IPS-20b (cell line): ENCODE measurements at regions not wholly inside any gene's neighbourhood (a gene's known extent, or its start where the extent isn't known, plus 50 kb on each side); places are given as distances from the start of the nearest gene placed in this dataset.

ENCODE experiments used
- H3K27ac ChIP-seq: one replicate; pipeline ENCODE4 v1.5.1; 2013; ENCODE audit warnings: low read length
- H3K27me3 ChIP-seq: 2 replicates; pipeline ENCODE4 v1.6.1; 2013; ENCODE audit warnings: mild to moderate bottlenecking, low read length, inconsistent platforms; ENCODE audit not compliant: insufficient read depth
- H3K36me3 ChIP-seq: 2 replicates; pipeline ENCODE4 v1.6.1; 2013; ENCODE audit warnings: low read depth, mild to moderate bottlenecking, inconsistent platforms, low read length, moderate library complexity; ENCODE audit not compliant: insufficient read depth
- H3K4me1 ChIP-seq: 2 replicates; pipeline ENCODE4 v1.6.1; 2013; ENCODE audit warnings: mild to moderate bottlenecking, control low read depth, inconsistent platforms, low read length, moderate library complexity; ENCODE audit not compliant: insufficient read depth
- H3K4me3 ChIP-seq: 2 replicates; pipeline ENCODE4 v1.5.1; 2013; ENCODE audit warnings: mild to moderate bottlenecking, low read length, inconsistent platforms
- H3K9ac ChIP-seq: 2 replicates; pipeline ENCODE4 v1.6.1; 2013; ENCODE audit warnings: low read depth, mild to moderate bottlenecking, inconsistent platforms, low read length, moderate library complexity
- H3K9me3 ChIP-seq: 2 replicates; pipeline ENCODE4 v1.6.1; 2013; ENCODE audit warnings: mild to moderate bottlenecking, low read depth, low read length, inconsistent platforms; ENCODE audit not compliant: insufficient read depth

GRCh38 chr14:85236296-85236695 lies 293.6 kb upstream of the FLRT2 start:
- Histone ChIP-seq H3K36me3 (no peaks in the 10 kb centered on the region), H3K9ac (no peak overlapping the region), H3K4me1 (peaks cover 9% of the 10 kb centered on the region; the same call in 1 of the 2 replicates), H3K27me3 (no peaks in the 10 kb centered on the region), H3K27ac (no peak overlapping the region), H3K9me3 (no peaks in the 10 kb centered on the region), H3K4me3 (no peak overlapping the region)

GRCh38 chr14:85239791-85240190 lies 290.2 kb upstream of the FLRT2 start:
- Histone ChIP-seq H3K36me3 (no peaks in the 10 kb centered on the region), H3K4me1 (peaks cover 10% of the 10 kb centered on the region; the same call in 1 of the 2 replicates), H3K4me3 (no peak overlapping the region), H3K9me3 (no peaks in the 10 kb centered on the region), H3K27me3 (no peaks in the 10 kb centered on the region), H3K27ac (no peak overlapping the region), H3K9ac (no peak overlapping the region)

- Histone ChIP-seq H3K9me3 (no peaks in the 10 kb centered on the region), H3K36me3 (no peaks in the 10 kb centered on the region), H3K4me1 (peaks cover 10% of the 10 kb centered on the region; the same call in 1 of the 2 replicates), H3K27me3 (no peaks in the 10 kb centered on the region), H3K4me3 (no peak overlapping the region), H3K9ac (no peak overlapping the region), H3K27ac (no peak overlapping the region)
These were observed 288.7 kb upstream of the FLRT2 start for GRCh38 chr14:85241022-85241855.

GRCh38 chr14:85242666-85243065 lies 287.3 kb upstream of the FLRT2 start:
- H3K4me1 ChIP-seq: peaks cover 10% of the 10 kb centered on the region; the same call in 1 of the 2 replicates
- no peak overlapping the region for H3K4me3 ChIP-seq
- no peaks in the 10 kb centered on the region for H3K9me3 ChIP-seq
- no peaks in the 10 kb centered on the region for H3K36me3 ChIP-seq
- no peaks in the 10 kb centered on the region for H3K27me3 ChIP-seq
- H3K27ac ChIP-seq: no peak overlapping the region
- H3K9ac ChIP-seq: no peak overlapping the region

GRCh38 chr14:85243321-85243720 lies 286.6 kb upstream of the FLRT2 start:
- Histone ChIP-seq H3K4me3 (no peak overlapping the region), H3K36me3 (no peaks in the 10 kb centered on the region), H3K27ac (no peak overlapping the region), H3K9me3 (no peaks in the 10 kb centered on the region), H3K4me1 (peaks cover 8% of the 10 kb centered on the region; the same call in 1 of the 2 replicates), H3K27me3 (no peaks in the 10 kb centered on the region), H3K9ac (no peak overlapping the region)

- H3K36me3 ChIP-seq: no peaks in the 10 kb centered on the region
- no peak overlapping the region for H3K9ac ChIP-seq
- H3K27ac ChIP-seq: no peak overlapping the region
- no peaks in the 10 kb centered on the region for H3K9me3 ChIP-seq
- no peak overlapping the region for H3K4me3 ChIP-seq
- H3K27me3 ChIP-seq: no peaks in the 10 kb centered on the region
- peaks cover 12% of the 10 kb centered on the region; the same call in 1 of the 2 replicates for H3K4me1 ChIP-seq
These were observed 282.9 kb upstream of the FLRT2 start for GRCh38 chr14:85247071-85247470.

- Histone ChIP-seq H3K9me3 (no peaks in the 10 kb centered on the region), H3K36me3 (no peaks in the 10 kb centered on the region), H3K27me3 (no peaks in the 10 kb centered on the region), H3K27ac (no peak overlapping the region), H3K9ac (no peak overlapping the region), H3K4me3 (no peak overlapping the region), H3K4me1 (peaks cover 12% of the 10 kb centered on the region; the same call in 1 of the 2 replicates)
These were observed 280.9 kb upstream of the FLRT2 start for GRCh38 chr14:85248881-85249635.

- no peaks in the 10 kb centered on the region for H3K27me3 ChIP-seq
- H3K27ac ChIP-seq: no peak overlapping the region
- H3K36me3 ChIP-seq: no peaks in the 10 kb centered on the region
- peaks cover 12% of the 10 kb centered on the region; the same call in 1 of the 2 replicates for H3K4me1 ChIP-seq
- no peaks in the 10 kb centered on the region for H3K9me3 ChIP-seq
- no peak overlapping the region for H3K9ac ChIP-seq
- H3K4me3 ChIP-seq: no peak overlapping the region
These were observed 279.3 kb upstream of the FLRT2 start for GRCh38 chr14:85250414-85251189.

GRCh38 chr14:85252011-85252410 lies 277.9 kb upstream of the FLRT2 start:
- peaks cover 12% of the 10 kb centered on the region; the same call in 1 of the 2 replicates for H3K4me1 ChIP-seq
- no peaks in the 10 kb centered on the region for H3K9me3 ChIP-seq
- no peaks in the 10 kb centered on the region for H3K36me3 ChIP-seq
- no peaks in the 10 kb centered on the region for H3K27me3 ChIP-seq
- H3K4me3 ChIP-seq: no peak overlapping the region
- no peak overlapping the region for H3K9ac ChIP-seq
- no peak overlapping the region for H3K27ac ChIP-seq

GRCh38 chr14:85254711-85255110 lies 275.2 kb upstream of the FLRT2 start:
- no peaks in the 10 kb centered on the region for H3K9me3 ChIP-seq

GRCh38 chr14:85257287-85257686 lies 272.7 kb upstream of the FLRT2 start:
- Histone ChIP-seq H3K4me3 (no peak overlapping the region), H3K36me3 (no peaks in the 10 kb centered on the region), H3K9me3 (no peaks in the 10 kb centered on the region), H3K27me3 (no peaks in the 10 kb centered on the region), H3K4me1 (peaks cover 2% of the 10 kb centered on the region; the same call in 1 of the 2 replicates), H3K27ac (no peak overlapping the region), H3K9ac (no peak overlapping the region)

More at GRCh38 chr14:85254711-85255110, 275.2 kb upstream of the FLRT2 start:
- Histone ChIP-seq H3K9ac (no peak overlapping the region), H3K4me3 (no peak overlapping the region), H3K36me3 (no peaks in the 10 kb centered on the region), H3K4me1 (peaks cover 14% of the 10 kb centered on the region; the same call in 1 of the 2 replicates), H3K27me3 (no peaks in the 10 kb centered on the region), H3K27ac (no peak overlapping the region)
